Muscle of arm (tissue), 1 donor: ENCODE measurements at regions not wholly inside any gene's neighbourhood (a gene's known extent, or its start where the extent isn't known, plus 50 kb on each side); places are given as distances from the start of the nearest gene placed in this dataset.

Source experiments
- DNase-seq: peaks from one replicate; pipeline ENCODE4 v3.0.0-alpha.2; 2013

DNA sequence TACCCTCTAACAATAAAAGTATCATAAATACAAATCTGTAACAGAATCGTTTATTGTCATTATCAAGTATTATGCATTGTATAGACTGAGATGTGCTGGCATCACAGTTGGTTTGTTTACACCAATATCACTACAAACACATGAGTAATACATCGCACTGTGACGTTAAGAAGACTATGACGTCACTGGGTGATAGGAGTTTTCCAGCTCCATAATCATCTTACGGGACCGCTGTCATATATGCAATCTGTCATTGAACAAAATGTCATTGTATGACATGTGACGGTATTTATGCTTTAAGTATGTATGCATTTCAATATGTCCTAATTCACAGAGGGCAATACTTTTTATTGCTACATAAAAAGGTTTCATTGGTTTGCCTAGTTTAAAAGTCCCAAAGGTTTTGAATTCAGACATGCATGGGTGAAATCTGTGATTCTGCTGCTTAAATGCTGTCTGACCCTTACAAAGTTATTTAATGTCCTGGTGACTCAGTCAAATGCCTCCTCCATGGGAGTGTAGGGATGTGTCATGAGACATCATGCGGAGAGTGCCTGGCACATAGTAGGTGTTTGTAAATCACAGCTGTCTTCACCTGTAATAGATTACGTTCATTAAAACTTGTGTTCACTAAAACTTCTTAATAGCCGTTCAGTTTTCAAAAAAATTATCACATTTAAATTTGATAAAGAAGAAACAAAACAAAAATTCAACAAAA lies 160.7 kb upstream of the PDE10A start:
- no peak for DNase-seq

DNA sequence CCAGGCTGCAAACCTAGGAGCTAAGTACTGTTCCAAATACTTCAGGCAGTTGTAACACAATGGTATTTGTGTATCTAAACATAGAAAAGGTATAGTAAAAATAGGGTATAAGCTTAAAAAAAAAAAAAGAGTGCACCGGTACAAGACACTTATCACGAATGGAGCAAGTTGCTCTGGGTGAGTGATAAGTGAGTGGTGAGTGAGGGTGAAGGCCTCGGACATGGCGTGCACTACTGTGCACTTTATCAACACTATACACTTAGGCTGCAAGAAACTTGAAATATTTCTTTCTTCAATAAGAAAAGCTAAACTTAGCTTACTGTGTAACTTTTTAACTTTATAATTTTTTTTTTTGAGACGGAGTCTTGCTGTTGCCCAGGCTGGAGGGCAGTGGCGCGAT lies 159.5 kb upstream of the PDE10A start:
- DNase-seq, result no peak

DNA sequence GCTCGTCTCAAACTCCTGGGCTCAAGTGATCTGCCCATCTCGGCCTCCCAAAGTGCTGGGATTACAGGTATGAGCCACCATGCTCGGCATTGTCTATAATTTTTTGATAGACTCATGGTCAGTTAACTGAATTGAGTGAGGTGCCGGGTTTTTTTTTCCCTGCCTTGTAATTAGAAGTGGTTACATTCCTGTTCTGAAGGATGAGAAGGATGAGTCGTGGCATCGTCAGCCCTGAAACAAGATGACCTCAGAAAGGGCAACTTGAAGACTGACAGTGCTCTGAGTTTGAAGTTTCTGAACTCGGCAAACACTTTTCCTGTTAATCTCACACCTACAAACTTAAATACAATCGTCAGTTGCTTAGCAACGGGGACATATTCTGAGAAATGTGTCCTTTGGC lies 158.7 kb upstream of the PDE10A start:
- DNase-seq, result no peak

DNA sequence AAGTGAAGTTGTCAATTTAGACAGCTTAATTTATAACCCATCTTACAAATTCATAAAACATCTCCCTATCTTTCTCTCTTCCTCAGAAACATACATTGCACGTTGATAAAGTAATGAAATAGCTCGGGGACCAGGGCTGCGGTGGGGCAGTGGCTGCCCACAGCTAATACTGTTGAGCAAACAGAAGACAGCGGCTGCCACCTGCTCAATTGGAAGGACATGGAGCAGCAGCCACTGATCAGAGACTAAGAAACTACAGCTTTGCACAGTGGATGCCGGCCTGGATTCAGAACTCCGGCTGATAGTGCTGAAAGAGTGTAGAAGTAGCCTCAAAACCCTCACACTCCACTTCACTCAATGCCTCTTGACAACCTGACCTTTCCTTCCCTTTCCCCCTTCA lies 157.9 kb upstream of the PDE10A start:
- no peak for DNase-seq

DNA sequence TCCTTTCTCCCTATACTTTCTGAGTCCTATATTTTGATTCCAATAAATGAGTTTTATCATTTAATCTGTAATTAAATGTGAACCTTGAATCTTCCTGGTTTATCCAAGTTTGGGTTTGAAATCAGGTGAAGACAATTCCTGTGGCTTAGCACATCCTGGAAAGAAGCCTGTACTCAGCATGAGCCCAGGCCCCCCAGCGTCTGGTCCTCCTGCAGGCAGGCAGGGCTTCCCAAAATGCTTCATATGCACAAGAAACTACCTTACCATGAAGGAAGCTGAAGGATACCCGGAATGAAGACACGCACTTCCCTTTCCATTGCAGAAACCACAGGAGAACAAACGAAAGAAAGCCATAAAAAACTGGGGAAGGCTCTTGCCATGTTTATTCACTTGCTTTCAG lies 157.4 kb upstream of the PDE10A start:
- no peak for DNase-seq

DNA sequence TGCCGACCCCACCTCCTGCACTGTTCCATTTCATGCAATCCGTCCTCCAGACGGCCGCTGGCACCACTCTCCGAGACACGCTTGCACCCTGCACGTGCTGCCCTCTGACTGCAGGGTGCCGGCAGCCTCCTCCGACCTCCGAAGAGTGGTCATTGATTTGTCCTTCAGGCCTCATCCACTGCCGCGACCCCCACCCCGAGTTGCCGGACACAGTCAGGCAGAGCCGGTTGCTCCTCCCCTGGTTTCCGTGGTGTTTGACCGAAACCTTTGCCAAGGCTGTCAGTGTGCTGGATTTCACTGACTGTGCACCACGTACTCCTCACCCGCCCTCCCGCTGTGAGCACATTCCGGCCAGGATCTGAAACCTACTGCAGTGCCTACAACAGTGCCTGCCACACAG lies 156.4 kb upstream of the PDE10A start:
- no peak for DNase-seq

DNA sequence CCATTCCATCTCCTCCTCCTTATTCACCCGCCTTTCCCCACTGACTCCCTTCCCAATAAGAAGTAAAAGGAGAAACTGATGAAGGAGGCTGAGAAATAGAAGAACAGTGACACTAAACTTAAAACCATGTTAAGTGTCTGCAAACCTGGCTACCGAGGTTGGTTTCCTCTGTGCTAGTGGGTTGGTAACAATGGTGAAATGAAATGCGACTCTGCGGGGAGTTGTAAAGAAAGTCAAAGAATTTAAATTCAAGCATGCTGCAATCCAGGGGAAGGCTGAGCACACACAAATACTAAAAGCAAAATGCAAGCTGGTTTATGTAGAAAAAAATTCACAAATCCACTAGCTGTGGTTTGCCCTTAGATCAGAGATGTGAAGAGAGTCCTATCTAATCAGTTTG lies 155.2 kb upstream of the PDE10A start:
- DNase-seq, result no peak

DNA sequence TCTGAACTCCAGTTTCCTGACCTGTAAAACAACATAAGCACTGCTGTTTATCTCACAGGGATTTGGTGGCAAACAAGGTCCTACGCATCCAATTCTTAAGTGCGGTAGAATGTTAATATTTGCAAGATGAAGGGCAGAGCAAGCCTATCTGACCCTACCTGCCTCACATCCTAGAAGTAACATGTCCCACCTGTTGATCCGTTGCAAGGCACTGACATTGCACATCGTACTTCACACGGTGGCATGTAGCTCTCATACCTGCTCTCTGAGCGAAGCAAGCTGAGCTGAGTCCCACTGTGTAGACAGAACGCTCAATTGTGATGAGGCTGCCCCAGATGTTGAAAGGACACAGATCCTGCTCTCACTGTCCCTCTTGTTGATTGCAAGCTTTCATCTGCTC lies 154.7 kb upstream of the PDE10A start:
- DNase-seq, result no peak

DNA sequence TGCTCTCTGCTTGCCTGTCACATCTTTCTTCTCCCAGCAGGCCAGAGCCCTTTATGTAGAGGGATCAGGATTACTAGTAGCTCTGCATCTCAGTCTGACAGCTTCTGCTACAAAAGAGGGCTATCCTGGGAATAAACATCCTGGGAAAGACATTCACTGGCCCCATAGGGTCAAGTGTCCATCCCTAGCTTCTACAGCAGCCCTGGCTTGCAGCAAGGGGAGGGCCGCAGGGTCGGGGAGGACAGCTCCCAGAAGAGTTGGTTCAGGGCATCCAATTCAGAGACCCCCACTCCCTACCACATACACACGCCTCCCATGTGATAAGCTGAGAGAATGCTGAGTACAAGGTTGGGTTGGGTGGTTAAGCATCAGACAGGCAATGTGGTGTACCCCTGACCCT lies 154.1 kb upstream of the PDE10A start:
- DNase-seq, result no peak

DNA sequence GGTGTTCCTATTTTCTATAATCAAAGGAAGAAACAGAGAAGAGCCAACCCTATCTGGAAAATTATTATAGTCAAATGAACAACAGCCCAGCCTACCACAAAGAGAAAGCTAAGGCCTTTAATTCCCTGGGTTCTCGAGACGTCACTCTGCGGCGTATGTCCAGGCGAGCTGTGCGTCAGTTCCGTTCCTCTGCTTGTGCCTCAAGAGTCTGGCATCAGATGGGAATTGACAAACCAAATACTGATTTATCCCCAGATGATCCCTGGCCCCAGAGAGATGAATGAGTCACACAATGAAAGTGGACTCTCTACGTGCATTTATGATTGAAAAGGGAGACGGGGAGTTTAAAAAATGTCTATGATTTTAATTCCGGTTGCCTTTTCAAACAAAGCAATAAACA lies 151.6 kb upstream of the PDE10A start:
- no peak for DNase-seq

DNA sequence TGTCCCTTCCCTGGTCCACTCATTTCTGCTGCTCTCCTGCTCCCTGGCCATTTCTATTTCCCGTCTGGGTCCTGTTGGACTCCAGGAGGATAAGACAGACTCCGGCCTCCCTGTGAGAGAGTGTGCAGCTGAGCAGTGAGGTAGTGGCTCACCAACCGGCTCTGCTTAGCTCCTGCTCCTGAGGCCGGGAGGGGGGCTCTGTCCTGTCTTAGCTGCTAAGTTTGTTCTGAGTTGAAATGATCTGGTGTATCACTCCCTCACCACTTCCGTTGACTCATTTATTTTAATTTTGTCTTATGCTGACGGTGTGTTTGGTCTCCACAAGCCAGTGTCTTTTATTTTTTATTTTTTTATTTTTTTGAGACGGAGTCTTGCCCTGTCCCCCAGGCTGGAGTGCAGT lies 148.5 kb upstream of the PDE10A start:
- DNase-seq, result no peak

DNA sequence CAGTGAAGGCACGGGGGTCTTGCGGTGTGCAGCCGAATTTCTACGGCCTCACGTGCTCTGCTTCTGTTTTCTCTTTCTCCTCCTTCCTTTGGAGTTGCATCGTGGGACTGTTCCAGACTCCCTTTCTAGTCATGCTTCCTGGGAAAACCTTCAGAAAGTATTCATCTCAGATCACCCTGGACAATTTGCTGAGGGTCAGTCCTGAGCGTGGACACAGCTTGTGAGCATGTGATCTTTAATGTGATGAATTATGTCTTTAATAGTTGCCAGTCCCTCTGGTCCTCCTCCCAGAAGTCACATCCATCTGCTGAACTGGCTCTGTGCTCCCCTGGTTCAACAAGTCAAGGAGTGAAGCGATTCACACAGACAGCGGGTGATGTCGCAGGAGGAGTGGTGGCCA lies 145.0 kb upstream of the PDE10A start:
- no peak for DNase-seq

DNA sequence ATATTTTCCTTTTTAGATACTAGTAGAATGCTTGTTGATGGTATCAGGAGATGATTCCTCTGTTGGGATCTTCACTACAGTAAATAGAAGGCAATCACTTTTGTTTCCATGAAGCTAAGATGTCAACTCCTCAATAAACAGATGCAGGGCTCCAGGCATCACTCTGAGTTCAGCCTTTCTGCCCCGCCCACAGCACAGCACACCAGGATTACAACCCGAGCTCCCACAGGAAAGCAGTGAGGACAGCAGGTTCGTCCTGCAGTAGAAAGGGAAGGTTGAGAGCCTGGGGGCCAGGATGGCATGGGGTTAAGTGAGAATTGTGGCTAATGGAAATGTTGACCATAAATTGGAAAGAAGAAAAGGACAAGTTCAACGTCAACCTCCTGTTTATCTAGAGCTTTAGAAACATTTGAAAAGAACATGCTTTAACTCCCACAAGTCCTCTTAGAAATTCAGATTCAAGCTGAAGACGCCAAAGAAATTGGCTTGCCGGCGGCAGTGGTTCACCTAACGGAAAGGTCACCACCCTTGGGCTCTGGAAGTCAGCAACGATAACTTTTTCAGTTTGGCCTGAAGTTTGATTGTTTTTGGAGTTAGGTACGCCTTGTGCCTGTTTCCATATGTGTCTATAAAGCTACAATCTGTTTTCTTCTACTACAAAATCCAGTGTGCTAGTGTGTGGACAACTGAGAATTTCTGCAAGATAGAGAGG lies 144.4 kb upstream of the PDE10A start:
- DNase-seq, result peak; percentile 52

DNA sequence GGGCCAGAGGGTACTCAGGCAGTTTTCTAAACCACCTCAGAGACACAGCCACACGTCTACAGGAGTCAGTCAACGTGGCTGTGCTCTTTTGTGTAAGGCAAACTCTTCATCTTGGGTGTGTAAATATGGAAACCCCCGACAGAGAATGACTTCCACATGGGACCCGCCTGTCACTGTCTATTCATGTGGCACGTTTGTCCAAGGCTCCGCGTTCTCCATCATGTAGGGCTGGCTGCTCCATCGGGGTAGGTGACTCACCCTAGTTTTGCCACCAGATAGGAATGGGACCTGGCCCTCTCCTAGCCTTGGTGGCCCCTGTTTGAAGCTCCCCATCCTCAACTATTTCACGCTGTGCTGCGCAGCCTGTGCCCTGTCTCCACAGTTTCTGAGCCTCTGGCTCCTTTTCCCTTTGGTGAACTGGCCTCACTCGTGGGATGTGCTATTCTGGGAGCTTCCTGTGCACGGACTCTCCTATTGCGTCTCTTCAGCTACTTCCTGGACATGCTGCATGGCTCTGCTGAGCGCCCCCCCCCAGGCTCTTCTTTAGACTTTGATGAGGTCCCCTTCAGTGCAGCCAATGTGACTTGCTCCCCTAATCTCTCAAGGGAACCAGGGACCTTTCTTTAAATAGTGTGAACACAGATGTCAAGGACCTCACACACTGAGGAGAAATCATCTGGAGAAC lies 143.2 kb upstream of the PDE10A start:
- DNase-seq, result no peak

DNA sequence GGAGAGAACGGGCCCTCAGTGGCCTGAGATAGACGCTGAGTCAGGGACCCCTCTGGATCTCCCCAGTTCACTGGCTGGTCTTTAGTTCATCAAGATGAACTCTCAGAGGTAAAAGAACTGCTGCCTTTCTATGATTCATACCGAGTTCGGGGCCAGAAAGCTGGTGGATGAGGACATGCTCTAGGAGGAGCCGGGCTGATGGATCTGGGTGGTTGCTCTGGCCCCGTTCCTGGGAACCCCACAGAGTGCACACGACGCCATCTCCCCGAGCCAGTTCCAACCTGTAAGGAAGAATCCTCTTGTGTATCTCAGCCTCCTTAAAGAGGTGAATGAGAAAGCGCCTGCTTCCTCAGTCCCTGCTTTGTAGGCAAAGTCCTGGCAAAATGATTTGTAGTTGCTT lies 142.6 kb upstream of the PDE10A start:
- no peak for DNase-seq

DNA sequence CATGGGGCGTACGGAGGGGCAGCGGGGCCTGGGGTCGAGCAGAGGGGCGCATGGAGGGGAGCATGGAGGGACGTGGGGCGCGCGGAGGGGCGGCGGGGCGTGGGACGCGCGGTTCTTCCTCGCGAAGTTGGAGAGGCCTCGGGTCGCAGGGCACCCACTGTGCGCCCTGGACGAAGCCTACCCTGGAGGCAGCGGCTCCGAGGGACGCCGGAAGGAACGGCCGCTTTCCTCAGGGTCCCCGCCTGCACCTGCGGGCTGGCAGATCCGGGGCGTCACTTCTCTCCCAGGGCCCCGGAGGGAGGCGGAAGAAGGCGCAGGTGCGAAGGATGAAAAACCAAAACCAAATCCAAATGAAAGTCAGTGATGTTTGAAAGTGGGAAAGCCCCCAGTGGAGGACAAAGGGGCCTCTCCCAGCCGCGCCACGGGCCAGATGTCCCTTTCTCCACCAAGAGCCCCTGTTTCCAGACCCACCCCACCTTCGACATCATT lies 142.1 kb upstream of the PDE10A start:
- DNase-seq, result no peak

DNA sequence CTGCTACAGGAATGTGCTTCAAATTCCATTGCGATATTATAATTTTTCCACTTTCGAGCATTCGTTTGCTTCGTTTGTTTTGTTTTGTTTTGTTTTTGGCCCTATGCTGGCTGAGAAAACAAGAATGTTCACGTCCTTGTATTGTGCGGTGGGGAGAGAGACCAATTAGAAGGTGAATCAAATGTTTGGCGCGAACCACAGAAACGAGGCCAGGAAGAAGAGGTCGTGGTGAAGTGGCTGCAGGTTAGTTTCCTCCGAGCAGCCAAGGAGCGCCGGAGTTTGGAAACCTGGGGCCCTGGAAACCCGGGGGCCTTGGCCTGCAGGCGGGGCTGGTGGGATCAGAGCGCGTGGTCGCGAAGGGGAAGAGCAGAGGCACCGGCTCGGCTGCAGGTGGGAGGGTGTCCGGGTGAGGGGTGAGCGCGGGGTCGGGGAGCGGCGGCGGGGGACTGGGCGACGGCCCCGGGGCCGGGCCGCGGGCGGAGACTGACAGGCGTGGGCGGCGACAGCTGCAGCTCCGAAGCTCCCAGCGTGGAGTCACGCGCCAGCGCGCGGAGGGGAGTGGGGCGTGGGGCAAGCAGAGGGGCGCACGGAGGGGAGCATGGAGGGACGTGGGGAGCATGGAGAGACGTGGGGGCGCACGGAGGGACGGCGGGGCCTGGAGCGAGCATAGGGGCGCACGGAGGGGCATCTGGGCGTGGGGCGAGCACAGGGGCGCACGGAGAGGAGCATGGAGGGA lies 141.5 kb upstream of the PDE10A start:
- DNase-seq, result no peak

DNA sequence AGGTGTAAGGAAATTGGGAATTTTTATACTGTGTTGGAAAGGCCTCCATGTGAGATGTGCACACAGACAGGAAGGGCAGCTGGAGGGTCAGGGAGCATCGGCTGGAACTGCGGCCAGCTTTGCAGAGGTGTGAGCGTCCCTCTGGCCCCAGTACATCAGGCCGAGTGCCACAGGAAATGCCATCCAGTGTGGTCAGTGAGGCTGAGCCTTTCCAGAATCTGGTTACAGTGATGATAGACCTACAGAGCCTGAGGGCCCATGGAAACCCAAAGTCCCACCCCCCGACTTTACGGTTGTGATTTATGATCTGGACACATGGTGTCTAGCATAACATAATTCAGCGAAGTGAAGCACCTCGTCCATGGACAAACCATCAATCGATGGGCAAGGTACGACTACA lies 137.3 kb upstream of the PDE10A start:
- DNase-seq, result no peak

DNA sequence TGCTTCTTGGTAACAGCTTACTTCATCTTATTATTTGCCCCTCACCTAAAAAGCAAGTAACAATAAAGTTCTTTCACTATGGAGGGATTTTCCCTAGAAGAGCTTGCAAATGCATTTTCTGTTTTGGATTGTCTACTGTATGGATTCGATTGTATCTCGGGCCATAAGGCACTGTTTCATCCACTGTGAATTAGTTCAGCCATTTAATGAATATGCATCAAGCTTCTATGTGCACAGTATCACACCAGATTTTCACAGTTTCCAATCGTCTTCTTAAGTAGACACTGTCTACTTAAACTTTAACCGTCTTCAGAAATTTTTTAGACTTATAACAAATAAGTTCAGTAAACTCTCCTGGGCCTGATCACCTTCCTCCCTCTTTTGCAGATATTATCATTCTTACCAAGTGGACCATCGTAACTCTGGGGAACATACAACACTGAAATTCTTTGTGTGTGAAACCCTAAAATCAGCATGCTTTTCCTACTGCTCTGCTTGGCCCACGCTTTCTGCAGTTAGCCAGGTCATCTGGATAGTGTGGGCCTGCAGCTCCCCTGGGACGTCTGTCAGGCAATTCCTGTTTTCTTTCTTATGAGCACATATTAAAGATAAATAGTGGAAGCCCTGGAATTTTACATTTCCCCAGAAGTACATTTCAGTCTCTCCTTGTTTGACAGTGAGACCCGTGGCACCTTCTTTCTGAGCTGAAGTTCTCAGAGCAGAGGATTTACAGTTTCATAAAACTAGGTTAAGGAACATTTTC lies 136.5 kb upstream of the PDE10A start:
- peak; percentile 71 for DNase-seq

DNA sequence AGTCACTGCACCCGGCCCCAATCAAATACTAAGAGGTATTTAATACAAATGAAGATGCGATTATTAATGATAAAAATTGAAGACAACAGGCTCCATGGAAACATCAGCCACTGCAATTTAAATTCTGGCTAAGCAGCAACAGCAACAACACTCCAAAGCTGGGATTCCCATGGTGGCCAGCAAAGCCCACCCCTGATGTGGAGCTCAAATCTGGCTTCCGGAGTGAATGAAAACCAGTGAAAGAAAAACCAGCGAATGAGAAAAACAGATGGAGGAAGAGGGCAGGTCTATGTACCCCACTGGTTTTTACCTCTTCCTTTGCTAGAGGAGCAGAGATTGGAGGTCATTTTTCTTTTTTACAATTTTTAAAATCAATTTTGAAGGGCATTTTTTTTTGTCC lies 135.9 kb upstream of the PDE10A start:
- no peak for DNase-seq

DNA sequence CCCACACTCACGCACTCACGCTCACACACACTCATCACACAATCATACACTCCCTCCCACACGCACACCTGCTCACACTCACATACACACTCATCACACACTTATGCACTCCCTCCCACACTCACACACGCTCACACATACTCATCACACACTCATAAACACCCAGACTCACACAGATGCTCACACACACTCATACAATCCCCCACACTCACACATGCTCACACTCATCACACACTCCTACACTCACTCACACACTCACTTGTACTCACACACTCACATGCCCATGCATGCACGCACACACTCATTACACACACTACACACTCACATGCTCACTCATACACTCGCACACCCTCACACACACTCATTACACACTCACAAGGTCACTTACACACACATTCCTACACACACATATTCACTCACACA lies 131.1 kb upstream of the PDE10A start:
- no peak for DNase-seq
